Mesothelial cell of epicardium (in vitro differentiated cells): ENCODE measurements at regions not wholly inside any gene's neighbourhood (a gene's known extent, or its start where the extent isn't known, plus 50 kb on each side); places are given as distances from the start of the nearest gene placed in this dataset.

Source experiments
- DNase-seq, 2 experiments: peaks; one replicate each; pipeline ENCODE4 v3.0.0; 2021; ENCODE audit warnings: low spot score in 2 of 2; ENCODE audit not compliant: unreplicated experiment in 2 of 2
- H3K27ac Mint-ChIP-seq: 2 replicates; pipeline ENCODE4 v1.8.0; 2021; ENCODE audit warnings: mixed read lengths
- H3K27me3 Mint-ChIP-seq: 2 replicates; pipeline ENCODE4 v1.8.0; 2021; ENCODE audit warnings: low read depth, mixed read lengths
- H3K36me3 Mint-ChIP-seq: 2 replicates; pipeline ENCODE4 v1.8.0; 2021; ENCODE audit warnings: mixed read lengths
- H3K4me1 Mint-ChIP-seq: 2 replicates; pipeline ENCODE4 v1.8.0; 2021; ENCODE audit warnings: mixed read lengths
- H3K4me3 Mint-ChIP-seq: 2 replicates; pipeline ENCODE4 v1.8.0; 2021; ENCODE audit warnings: mild to moderate bottlenecking, moderate library complexity, mixed read lengths
- H3K9me3 Mint-ChIP-seq: 2 replicates; pipeline ENCODE4 v1.8.0; 2021; ENCODE audit warnings: mixed read lengths
- TF ChIP-seq, protein P1 (sequence below): fragments of 200-600 bp; sonication (generic); IDR thresholded peaks from one replicate; pipeline ENCODE4 v1.5.0; 2021; ENCODE audit warnings: antibody characterized with exemption; ENCODE audit not compliant: unreplicated experiment

DNA sequence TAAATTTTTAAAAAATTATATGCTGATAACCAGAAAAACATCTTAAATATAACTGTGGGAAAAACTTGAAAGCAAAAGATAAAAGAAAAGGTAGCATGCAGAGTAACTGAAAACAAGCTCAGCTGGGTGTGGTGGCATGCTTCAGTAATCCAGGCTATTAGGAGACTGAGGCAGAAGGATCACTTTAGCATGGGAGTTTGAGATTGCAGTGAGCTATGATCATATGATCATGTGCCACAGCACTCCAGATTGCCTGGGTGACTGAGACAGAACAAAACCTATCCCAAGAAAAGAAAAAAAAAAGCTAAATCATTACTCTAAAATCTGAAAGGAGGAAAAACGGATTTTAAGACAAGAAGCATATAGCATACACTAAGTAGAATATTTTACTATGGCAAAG lies 1624.0 kb downstream of the AMY1C start:
- H3K9me3 Mint-ChIP-seq, result peaks cover 6% of the 10 kb centered on the region
- no peaks in the 10 kb centered on the region for H3K4me1 Mint-ChIP-seq
- TF ChIP-seq, protein P1, sequence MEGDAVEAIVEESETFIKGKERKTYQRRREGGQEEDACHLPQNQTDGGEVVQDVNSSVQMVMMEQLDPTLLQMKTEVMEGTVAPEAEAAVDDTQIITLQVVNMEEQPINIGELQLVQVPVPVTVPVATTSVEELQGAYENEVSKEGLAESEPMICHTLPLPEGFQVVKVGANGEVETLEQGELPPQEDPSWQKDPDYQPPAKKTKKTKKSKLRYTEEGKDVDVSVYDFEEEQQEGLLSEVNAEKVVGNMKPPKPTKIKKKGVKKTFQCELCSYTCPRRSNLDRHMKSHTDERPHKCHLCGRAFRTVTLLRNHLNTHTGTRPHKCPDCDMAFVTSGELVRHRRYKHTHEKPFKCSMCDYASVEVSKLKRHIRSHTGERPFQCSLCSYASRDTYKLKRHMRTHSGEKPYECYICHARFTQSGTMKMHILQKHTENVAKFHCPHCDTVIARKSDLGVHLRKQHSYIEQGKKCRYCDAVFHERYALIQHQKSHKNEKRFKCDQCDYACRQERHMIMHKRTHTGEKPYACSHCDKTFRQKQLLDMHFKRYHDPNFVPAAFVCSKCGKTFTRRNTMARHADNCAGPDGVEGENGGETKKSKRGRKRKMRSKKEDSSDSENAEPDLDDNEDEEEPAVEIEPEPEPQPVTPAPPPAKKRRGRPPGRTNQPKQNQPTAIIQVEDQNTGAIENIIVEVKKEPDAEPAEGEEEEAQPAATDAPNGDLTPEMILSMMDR, result no peak
- no peaks in the 10 kb centered on the region for H3K36me3 Mint-ChIP-seq
- no peak overlapping the region for H3K27ac Mint-ChIP-seq
- H3K27me3 Mint-ChIP-seq, result no peaks in the 10 kb centered on the region
- DNase-seq, result no peak
- no peak overlapping the region for H3K4me3 Mint-ChIP-seq

DNA sequence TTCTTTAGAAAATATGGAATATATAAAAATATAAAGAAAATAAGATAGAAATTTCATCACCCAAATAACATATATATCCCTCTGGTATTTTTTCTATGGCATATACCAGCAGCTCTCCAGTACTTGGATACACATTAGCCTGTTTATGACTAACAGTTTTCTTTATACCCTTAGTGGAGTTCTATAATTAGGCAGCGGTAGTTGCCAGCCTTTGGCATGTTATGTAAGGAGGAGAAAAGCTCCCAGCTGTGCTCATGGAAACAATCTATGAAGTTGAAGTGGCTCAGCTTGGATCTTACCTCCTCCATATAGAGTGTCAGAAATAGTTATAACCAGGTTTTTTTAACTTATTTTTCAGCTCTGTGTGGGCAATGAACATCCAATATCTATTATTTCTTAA lies 1636.8 kb downstream of the AMY1C start:
- no peak overlapping the region for H3K4me3 Mint-ChIP-seq
- no peak for DNase-seq
- peaks cover 5% of the 10 kb centered on the region for H3K9me3 Mint-ChIP-seq
- H3K27ac Mint-ChIP-seq, result no peak overlapping the region
- H3K36me3 Mint-ChIP-seq, result no peaks in the 10 kb centered on the region
- peaks cover 4% of the 10 kb centered on the region for H3K27me3 Mint-ChIP-seq
- TF ChIP-seq, protein P1, result no peak
- H3K4me1 Mint-ChIP-seq, result peaks cover 3% of the 10 kb centered on the region

DNA sequence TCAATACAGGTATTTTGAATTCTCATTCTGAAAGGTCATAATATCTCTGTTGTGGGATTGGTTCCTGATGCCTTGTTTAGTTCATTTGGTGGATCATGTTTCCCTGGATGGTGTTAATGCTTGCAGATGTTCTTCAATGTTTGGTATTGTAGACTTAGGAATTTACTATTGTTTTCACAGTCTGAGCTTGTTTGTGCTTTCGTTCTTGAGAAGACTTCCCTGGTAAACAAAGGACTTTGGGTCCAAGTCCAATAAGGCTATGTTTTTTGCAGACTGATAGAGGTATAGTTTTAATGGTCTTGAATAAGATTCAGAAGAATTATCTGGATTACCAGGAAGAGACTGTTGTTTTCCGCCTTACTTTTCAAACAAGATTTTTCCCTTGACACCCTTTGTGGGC lies 1646.3 kb downstream of the AMY1C start:
- TF ChIP-seq, protein P1, result no peak

DNA sequence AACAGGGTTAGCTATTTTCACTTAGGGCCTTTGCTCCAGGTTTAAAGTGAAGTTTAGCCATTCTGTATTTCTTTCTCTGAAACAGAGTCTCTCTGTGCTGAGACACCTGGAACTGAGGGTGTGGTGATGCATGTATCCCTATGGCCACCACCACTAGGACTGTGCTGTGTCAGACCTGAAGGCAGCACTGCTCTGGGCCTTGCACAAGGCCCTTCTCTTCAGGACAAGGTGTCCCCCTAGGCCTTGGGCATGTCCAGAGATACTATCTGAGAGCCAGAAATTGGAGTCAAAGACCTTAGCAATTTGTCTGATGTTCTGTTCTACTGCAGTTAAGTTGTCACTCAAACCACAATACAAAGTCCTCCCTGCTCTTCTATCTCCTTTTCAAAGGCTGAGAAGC lies 1649.2 kb downstream of the AMY1C start:
- Mint-ChIP-seq H3K9me3 (peaks cover 26% of the 10 kb centered on the region), H3K27ac (no peak overlapping the region), H3K4me3 (no peak overlapping the region), H3K27me3 (no peaks in the 10 kb centered on the region), H3K36me3 (no peaks in the 10 kb centered on the region), H3K4me1 (no peaks in the 10 kb centered on the region)
- DNase-seq, result no peak
- TF ChIP-seq, protein P1, result no peak

More for the DNA sequence above, 1646.3 kb downstream of the AMY1C start:
- Mint-ChIP-seq H3K4me3 (no peak overlapping the region), H3K27me3 (no peaks in the 10 kb centered on the region), H3K4me1 (no peaks in the 10 kb centered on the region), H3K9me3 (peaks cover 26% of the 10 kb centered on the region), H3K27ac (no peak overlapping the region), H3K36me3 (no peaks in the 10 kb centered on the region)
- no peak for DNase-seq

DNA sequence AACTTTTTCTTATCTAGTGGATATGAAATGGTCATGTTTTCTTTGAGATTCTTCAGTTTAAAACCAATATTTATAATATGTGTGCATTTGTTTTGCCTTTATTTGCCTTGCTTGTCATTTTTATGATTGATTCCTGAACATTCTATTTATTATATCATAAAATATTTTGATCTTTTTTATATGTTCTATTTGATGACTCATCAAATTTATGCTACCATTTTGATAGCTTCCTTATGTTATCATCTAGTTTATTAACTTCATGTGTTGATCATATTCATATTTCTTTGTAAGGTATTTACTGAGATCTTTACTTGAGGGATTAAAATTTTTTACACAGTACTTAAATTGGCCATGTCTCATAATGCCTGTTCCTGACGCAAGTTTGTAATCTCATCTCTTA lies 1650.0 kb downstream of the AMY1C start:
- Mint-ChIP-seq H3K36me3 (no peaks in the 10 kb centered on the region), H3K4me1 (no peaks in the 10 kb centered on the region), H3K27ac (no peak overlapping the region), H3K4me3 (no peak overlapping the region), H3K27me3 (no peaks in the 10 kb centered on the region), H3K9me3 (peaks cover 20% of the 10 kb centered on the region)
- TF ChIP-seq, protein P1, result no peak
- DNase-seq, result no peak

DNA sequence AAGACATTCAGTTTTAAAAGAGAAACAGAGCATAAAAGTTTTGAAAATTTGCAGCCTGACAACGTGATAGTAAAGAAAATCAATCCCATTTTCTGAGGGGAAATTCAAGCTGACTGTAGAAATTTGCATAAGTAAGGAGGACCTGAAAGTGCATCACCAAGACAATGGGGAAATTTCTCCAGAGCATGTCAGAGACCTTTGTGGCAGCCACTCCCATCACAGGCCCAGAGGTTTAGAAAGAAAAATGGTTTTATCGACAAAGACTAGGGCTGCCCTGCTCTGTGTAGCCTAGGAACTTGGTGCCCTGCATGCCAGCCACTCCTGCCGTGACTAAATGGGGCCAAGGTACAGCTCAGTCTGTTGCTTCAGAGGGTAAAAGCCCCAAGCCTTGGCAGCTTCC lies 1640.2 kb upstream of the PRMT6 start:
- no peak overlapping the region for H3K27ac Mint-ChIP-seq
- no peaks in the 10 kb centered on the region for H3K36me3 Mint-ChIP-seq
- no peak for DNase-seq
- H3K9me3 Mint-ChIP-seq, result peaks cover 23% of the 10 kb centered on the region
- H3K4me1 Mint-ChIP-seq, result no peaks in the 10 kb centered on the region
- TF ChIP-seq, protein P1, result no peak
- peaks cover 2% of the 10 kb centered on the region for H3K27me3 Mint-ChIP-seq
- H3K4me3 Mint-ChIP-seq, result no peak overlapping the region
